Suprapubic skin (tissue), 3 donors: ENCODE measurements at regions not wholly inside any gene's neighbourhood (a gene's known extent, or its start where the extent isn't known, plus 50 kb on each side); places are given as distances from the start of the nearest gene placed in this dataset.

Experiments used
- CTCF ChIP-seq, 2 donors: fragments of 200-600 bp in 1 of 2; fragments of 450-650 bp in 1 of 2; sonication (generic) in 1 of 2; IDR thresholded peaks; one replicate each; pipeline ENCODE4 v1.5.1; 2016 to 2019; ENCODE audit warnings: antibody characterized with exemption in 2 of 2, mild to moderate bottlenecking in 1 of 2, moderate library complexity in 1 of 2
- POLR2AphosphoS5 ChIP-seq, 3 donors: sonication (generic); formaldehyde crosslinking; IDR thresholded peaks; one replicate each; pipeline ENCODE4 v1.6.1; 2017; ENCODE audit warnings: antibody characterized with exemption in 3 of 3

GRCh38 chr2:155203178-155203577 is 504.7 kb downstream of the KCNJ3 start:
- TF ChIP-seq CTCF (IDR thresholded peaks at IDR 0.05) (no peak), POLR2AphosphoS5 (IDR thresholded peaks at IDR 0.05) (no peak)
